ENCODE measurements at regions not wholly inside any gene's neighbourhood (a gene's known extent, or its start where the extent isn't known, plus 50 kb on each side); places are given as distances from the start of the nearest gene placed in this dataset.
"Not testable (repeated sequence)": the region's sequence is repeated elsewhere in the genome, so short reads cannot be mapped to it uniquely, and the experiment has no call there.

GRCh38 chr18:5721924-5722323, 173.4 kb downstream of the TMEM200C start:
- DNase-seq (ENCODE audit: low read depth, low spot score), result no peak

DNA sequence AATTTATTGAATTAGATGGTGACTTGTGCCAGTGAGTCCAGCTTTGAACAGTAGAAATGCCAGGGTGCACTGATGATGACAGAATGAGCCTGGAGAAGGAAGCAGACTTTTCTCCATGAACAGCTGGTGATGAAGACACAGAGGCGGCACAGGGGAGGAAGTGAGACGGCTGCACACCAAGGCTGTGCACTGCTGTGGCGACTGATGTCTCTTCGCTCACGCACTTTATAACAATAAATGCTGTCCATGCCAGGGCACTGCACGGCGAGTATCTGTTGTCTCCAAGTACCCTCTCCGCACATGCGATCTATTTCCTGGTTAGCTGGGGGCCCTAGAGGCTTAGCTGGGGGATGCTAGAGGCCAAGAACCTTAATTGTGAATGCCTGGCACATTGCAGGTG, 175.2 kb downstream of the TMEM200C start:
- no peak for DNase-seq (ENCODE audit: low read depth, low spot score)
- H3K27ac ChIP-seq, result no peak overlapping the region

More at GRCh38 chr18:5721924-5722323, 173.4 kb downstream of the TMEM200C start:
- H3K27ac ChIP-seq, result no peak overlapping the region

DNA sequence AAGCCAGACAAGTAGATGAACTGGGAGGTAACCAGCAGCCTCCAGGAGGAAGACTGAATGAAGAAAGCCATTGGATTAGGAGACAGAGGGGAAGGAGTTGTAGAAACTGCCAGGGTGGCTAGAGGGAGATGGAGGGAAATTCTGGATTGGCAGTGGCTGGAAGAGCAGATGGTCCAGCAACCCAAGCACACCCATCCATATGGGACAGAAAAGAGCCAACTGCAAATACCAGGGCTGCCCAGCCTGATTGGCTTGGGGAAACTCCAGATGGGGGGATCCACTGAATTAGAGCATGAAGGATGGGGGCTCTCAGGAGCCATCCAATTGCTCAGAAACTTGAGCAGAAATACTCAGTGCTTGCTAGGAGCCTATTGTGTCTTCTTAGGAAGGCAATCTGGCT, 173.5 kb upstream of the EPB41L3 start:
- DNase-seq (ENCODE audit: low read depth, low spot score), result no peak
- H3K27ac ChIP-seq, result no peak overlapping the region

DNA sequence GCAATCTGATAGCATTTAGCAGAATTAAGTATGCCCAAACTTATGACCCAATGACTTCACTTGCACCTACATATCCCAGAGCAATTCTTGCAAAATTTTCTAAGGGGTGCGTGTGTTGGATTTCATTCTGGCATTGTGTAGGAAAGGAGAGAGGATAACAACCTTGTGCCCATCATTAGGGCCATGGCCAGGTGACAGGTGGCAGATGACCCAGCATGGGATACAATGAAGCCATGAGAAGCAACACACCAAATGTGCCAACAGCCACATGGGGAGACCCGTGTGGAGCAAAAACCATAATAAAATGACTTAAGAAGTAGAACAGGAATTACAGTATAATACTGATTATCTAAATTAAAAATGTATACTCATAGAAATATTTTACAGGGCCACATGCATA, 166.9 kb upstream of the EPB41L3 start:
- DNase-seq (ENCODE audit: low read depth, low spot score), result no peak
- no peak overlapping the region for H3K27ac ChIP-seq

- no peak for DNase-seq (ENCODE audit: low read depth, low spot score)
- no peak overlapping the region for H3K27ac ChIP-seq
Measured at GRCh38 chr18:5710235-5710634, 166.4 kb upstream of the EPB41L3 start.

GRCh38 chr18:5709476-5710095, 165.8 kb upstream of the EPB41L3 start:
- no peak for DNase-seq (ENCODE audit: low read depth, low spot score)
- no peak overlapping the region for H3K27ac ChIP-seq

DNA sequence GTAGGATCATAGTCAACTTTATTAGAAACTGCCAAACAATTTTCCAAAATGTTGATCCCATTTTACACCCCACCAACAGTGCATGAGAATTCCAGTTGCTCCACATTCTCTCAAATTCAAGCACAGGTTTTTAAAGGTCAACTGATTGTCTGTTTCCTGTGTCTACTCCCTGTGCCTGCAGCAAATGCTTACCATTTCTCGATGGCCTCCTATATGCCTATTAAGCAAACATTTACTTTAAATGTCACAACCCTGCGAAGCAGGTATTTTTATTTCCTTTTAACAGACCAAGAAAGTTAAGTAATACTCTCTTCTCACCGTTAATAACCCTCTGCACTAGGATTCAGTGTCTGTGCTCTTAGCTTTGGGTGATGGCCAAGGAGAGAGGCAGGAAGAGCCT, 163.8 kb upstream of the EPB41L3 start:
- no peak for DNase-seq (ENCODE audit: low read depth, low spot score)
- H3K27ac ChIP-seq, result no peak overlapping the region

DNA sequence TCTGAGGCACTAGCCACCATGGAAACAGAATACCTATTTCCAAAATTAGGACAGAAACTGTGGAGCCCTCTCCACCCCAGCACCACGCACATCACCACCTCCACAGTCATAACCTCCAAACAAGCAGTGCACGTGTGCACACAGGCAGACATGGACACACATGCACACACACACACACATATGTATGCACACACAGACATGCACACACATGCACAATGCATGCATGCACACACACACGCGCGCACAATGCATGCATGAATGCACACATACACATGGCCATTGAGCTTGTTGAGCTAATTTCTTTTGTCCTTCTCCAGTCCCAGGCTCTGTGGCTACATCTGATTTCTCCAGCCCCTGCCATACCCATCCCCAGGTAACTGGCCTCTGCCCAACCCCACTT, 161.6 kb upstream of the EPB41L3 start:
- no peak for DNase-seq (ENCODE audit: low read depth, low spot score)
- H3K27ac ChIP-seq, result no peak overlapping the region

DNA sequence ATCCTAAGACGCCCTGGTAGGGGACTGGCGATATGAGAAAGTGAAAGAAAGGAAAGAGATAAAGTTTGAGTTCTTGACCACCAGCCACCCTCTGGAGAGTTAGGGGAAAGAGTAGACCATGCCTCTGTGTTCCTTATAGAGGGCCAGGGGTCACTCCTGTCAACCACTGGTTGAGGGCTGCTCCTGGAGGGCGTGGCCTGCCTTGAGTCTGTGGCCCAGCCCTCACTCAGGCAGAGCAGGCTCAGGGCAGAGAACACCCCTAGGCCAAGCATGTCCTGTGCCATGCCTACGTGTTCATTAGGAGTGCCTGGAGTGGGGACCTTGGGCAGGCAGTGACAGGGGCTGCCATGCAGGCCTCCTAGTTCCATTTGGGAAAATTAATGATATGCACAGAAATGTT, 161.1 kb upstream of the EPB41L3 start:
- H3K27ac ChIP-seq, result no peak overlapping the region
- DNase-seq (ENCODE audit: low read depth, low spot score), result no peak

DNA sequence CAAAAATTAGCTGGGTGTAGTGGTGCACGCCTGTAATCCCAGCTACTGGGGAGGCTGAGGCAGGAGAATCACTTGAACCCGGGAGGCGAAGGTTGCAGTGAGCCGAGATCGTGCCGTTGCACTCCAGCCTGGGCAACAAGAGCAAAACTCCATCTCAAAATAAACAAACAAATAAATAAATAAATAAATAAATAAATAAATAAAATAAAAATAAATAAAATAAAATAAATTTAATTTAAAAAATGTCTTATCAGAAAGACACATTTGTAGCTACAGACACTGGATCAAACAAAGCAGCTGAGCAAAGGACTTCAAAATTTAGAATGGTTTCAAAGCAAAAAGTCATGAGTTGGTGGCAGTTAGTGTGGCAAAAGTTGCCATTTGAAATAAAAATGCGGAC, 158.2 kb upstream of the EPB41L3 start:
- H3K27ac ChIP-seq; DNase-seq (ENCODE audit: low read depth, low spot score): not testable (repeated sequence)

GRCh38 chr18:5693699-5694294, 150.0 kb upstream of the EPB41L3 start:
- H3K27ac ChIP-seq, result no peak overlapping the region
- no peak for DNase-seq (ENCODE audit: low read depth, low spot score)

- DNase-seq (ENCODE audit: low read depth, low spot score), result no peak
- no peak overlapping the region for H3K27ac ChIP-seq
Measured at GRCh38 chr18:5678779-5679406, 135.1 kb upstream of the EPB41L3 start.

DNA sequence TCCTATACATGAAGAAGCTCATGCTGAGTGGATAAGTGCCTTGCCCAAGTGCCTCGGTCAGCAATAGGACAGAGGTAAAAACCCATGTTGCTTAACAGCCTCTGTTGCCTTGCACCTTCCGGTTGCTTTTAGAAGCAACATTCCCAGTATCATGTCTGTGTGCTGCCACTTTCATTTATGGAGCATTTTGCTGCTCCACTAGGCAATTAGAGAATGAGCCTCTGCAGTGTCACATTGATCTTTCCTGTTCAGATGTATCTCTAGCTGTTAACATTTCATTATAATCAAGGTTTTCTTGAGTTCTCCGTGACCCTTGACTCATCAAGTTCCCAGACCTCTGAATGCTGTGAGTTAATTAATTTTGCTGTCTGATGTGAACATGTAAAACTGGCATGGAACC, 134.5 kb upstream of the EPB41L3 start:
- no peak for DNase-seq (ENCODE audit: low read depth, low spot score)
- H3K27ac ChIP-seq, result no peak overlapping the region

- DNase-seq (ENCODE audit: low read depth, low spot score), result no peak
- no peak overlapping the region for H3K27ac ChIP-seq
Measured at GRCh38 chr18:5673616-5674015, 129.8 kb upstream of the EPB41L3 start.

DNA sequence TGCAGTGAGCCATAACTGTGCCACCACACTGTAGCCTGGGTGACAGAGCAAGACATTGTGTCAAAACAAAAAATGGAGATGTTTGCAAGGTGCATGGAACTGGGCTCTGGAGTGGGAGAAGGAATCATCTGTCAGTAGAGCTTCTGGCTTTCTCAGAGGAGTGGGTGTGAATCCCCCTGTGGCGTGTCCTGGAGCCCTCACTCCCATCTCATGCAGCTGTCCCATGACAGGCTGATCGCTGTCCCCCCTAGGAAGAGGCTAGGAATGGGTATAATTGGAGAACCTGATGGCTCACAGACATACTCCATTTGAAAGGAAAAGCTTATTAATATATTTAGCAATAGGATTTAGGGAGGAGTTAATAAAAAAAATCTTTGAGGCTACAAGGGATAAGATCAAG, 125.8 kb upstream of the EPB41L3 start:
- H3K27ac ChIP-seq, result no peak overlapping the region

GRCh38 chr18:5668087-5668715, 124.4 kb upstream of the EPB41L3 start:
- H3K27ac ChIP-seq, result no peak overlapping the region
- DNase-seq (ENCODE audit: low read depth, low spot score), result no peak

More for the DNA sequence above, 125.8 kb upstream of the EPB41L3 start:
- no peak for DNase-seq (ENCODE audit: low read depth, low spot score)

DNA sequence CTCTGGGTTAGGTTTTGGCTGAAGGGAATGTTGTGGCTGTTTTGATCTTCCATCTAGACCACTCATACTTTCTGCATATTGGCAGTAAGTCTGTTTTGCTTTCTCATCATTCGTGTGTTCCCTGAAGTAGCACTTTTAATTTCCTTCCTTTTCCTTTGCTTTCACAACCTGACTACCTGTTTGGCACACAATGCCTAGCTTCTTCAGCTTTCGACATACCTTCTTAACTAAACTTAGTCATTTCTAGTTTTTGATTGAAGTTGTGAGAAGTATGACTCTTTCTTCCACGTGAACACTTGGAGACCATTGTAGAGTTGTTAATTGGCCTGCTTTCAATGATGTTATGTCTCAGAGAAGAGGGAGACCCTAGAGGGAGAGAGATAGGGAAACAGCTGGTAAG, 123.6 kb upstream of the EPB41L3 start:
- no peak for DNase-seq (ENCODE audit: low read depth, low spot score)
- H3K27ac ChIP-seq, result no peak overlapping the region

GRCh38 chr18:5662586-5663090, 118.8 kb upstream of the EPB41L3 start:
- no peak for DNase-seq (ENCODE audit: low read depth, low spot score)
- H3K27ac ChIP-seq, result no peak overlapping the region

DNA sequence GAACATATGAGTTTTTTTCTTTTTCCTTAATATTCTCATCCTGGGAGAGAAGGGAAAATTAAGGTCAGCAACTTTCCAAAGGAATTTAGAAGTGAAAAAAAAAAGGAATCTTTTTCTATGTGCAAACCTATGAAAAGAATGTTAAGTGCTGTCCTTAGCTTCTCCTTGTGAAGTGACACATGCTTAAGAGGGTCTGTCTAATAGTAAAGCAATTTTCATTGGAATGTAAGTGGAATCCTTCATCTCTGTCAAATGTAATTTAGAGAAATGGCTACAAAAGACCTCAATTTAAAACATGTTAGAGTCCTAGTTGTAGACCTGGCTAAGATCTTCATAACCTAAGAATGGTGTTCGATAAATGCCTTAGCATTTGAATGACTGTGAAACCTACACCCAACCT, 117.4 kb upstream of the EPB41L3 start:
- DNase-seq (ENCODE audit: low read depth, low spot score), result no peak
- H3K27ac ChIP-seq, result no peak overlapping the region

DNA sequence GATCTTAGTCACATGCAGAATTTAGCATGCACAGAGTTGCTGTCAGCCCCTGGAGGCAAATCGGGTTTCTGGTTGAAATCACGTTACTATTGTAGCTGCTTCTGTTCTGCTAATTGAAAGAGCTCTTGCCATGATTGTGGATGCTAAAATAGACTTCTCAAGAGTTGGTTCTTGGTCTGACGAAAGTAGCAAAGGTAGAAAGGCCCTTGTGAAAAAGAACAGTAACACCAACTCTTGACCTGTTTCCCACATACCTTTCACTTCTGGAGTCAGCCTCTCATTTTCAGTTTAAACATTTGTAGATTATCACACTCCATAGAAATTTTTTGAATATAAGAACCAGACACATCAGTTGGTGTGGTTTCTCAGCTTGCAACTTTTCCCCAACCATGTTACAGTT, 110.0 kb upstream of the EPB41L3 start:
- DNase-seq (ENCODE audit: low read depth, low spot score), result no peak

DNA sequence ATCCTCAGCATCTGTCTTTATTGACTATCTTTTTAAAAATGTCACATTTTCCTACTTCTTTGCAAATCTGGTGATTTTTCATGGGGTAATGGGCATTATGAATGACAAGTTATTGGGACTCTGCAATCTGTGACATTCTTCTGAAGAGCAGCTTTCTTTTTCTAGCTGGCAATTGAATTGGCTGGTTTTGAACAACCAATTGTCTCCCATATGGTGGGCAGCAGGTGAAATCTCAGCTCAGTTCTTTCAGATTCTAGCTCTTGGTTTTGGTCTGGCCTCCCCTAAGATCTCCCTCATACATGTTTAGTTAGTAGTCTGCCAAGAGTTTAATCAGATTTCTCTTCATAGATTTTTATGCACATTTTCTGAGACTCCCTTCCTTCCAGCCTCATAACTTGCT, 107.9 kb upstream of the EPB41L3 start:
- no peak overlapping the region for H3K27ac ChIP-seq
- no peak for DNase-seq (ENCODE audit: low read depth, low spot score)

More for the DNA sequence above, 110.0 kb upstream of the EPB41L3 start:
- H3K27ac ChIP-seq, result no peak overlapping the region

All from epithelial cell of prostate (primary cell).